ENCODE measurements at regions not wholly inside any gene's neighbourhood (a gene's known extent, or its start where the extent isn't known, plus 50 kb on each side); places are given as distances from the start of the nearest gene placed in this dataset. TPM values are rescaled to one million over a fixed set of nuclear protein-coding genes. Genes with fewer than 3 reads are reported as not detected.

DNA sequence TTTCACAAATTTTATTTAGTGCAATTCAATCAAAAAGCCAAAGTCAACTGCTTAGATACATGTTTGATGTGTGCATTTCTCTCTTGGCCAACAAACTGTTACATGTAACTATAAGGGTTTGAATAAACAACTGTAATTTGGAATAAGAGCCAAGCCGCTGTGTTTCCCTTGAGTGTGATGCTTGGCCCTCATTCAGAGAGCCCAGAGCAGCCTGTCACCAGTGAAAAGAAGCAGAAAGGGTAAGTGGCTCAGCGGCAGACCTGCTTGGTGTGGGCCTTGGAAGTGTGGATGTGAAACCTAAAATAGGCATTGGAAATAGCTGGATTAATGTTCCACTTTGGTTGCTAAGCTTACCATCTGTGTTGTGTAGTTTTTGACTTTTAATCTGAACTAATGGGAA is 924.6 kb downstream of the OLFM4 start:
- Mint-ChIP-seq H3K27me3 (ENCODE audit: low read depth in 3 of 3) (peaks cover 0 to 1% (median 0%) of the 10 kb centered on the region in 3 donors), H3K36me3 (no peaks in the 10 kb centered on the region), H3K4me3 (no peak overlapping the region), H3K9me3 (peaks cover 0 to 5% (median 0%) of the 10 kb centered on the region in 7 donors), H3K4me1 (no peaks in the 10 kb centered on the region), H3K27ac (no peak overlapping the region)
- WGBS (ENCODE audit: insufficient coverage) = 47% methylated on average over 2 of the region's 2 CpGs
- H3K27me3 ChIP-seq (ENCODE audit: control insufficient read depth in 2 of 2, insufficient read depth in 2 of 2, low read length in 2 of 2) = no peaks in the 10 kb centered on the region
- H3K4me1 ChIP-seq (ENCODE audit: control insufficient read depth in 1 of 2, insufficient read depth in 2 of 2, low read length in 2 of 2) = no peaks in the 10 kb centered on the region
- H3K9me3 ChIP-seq (replicated peaks in 1 of 2; ENCODE audit: control insufficient read depth in 1 of 2, insufficient read depth in 1 of 2, low read length in 2 of 2) = no peaks in the 10 kb centered on the region
- no peaks in the 10 kb centered on the region for H3K79me2 ChIP-seq (ENCODE audit: insufficient read depth, low read length)
- H3K4me3 ChIP-seq (replicated peaks in 1 of 3; ENCODE audit: low read depth in 2 of 3, low read length in 3 of 3) = no peak overlapping the region
- H3K36me3 ChIP-seq (replicated peaks in 1 of 2; ENCODE audit: control insufficient read depth in 1 of 2, insufficient read depth in 2 of 2, low read length in 2 of 2) = no peaks in the 10 kb centered on the region
- no peak overlapping the region for H3K4me2 ChIP-seq (replicated peaks; ENCODE audit: extremely low read depth, low read length, poor library complexity, severe bottlenecking)
- H3K9ac ChIP-seq (ENCODE audit: insufficient read depth, low read length, poor library complexity, severe bottlenecking) = no peak overlapping the region
- intact Hi-C loops (cut with micrococcal nuclease) = no loop called here
- no peaks in the 10 kb centered on the region for H4K20me1 ChIP-seq (ENCODE audit: insufficient read depth, low read length)
- H2AFZ ChIP-seq (ENCODE audit: insufficient read depth, low read depth, low read length, poor library complexity, severe bottlenecking) = no peak overlapping the region
- TF ChIP-seq, protein P1, sequence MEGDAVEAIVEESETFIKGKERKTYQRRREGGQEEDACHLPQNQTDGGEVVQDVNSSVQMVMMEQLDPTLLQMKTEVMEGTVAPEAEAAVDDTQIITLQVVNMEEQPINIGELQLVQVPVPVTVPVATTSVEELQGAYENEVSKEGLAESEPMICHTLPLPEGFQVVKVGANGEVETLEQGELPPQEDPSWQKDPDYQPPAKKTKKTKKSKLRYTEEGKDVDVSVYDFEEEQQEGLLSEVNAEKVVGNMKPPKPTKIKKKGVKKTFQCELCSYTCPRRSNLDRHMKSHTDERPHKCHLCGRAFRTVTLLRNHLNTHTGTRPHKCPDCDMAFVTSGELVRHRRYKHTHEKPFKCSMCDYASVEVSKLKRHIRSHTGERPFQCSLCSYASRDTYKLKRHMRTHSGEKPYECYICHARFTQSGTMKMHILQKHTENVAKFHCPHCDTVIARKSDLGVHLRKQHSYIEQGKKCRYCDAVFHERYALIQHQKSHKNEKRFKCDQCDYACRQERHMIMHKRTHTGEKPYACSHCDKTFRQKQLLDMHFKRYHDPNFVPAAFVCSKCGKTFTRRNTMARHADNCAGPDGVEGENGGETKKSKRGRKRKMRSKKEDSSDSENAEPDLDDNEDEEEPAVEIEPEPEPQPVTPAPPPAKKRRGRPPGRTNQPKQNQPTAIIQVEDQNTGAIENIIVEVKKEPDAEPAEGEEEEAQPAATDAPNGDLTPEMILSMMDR (IDR thresholded peaks at IDR 0.05) = no peak
- no peak overlapping the region for H3K27ac ChIP-seq (ENCODE audit: low read depth in 1 of 2, low read length in 2 of 2)
- DNase-seq = no peak

Small RNAs in the stretch of these regions (small RNA-seq; reads per million reads assigned to genes)
- gene RN7SL618P (ENCODE audit: insufficient read length, low read depth) = not detected
